UCSD-AML1 (cell line): ENCODE measurements at regions not wholly inside any gene's neighbourhood (a gene's known extent, or its start where the extent isn't known, plus 50 kb on each side); places are given as distances from the start of the nearest gene placed in this dataset.
A peak's percentile ranks its signal among the peaks of the same experiment; 100 is the strongest.

ENCODE experiments used
- DNase-seq: peaks from one replicate; lab custom pipeline; 2025; ENCODE audit not compliant: unreplicated experiment; lab: John Stamatoyannopoulos, UW

DNA sequence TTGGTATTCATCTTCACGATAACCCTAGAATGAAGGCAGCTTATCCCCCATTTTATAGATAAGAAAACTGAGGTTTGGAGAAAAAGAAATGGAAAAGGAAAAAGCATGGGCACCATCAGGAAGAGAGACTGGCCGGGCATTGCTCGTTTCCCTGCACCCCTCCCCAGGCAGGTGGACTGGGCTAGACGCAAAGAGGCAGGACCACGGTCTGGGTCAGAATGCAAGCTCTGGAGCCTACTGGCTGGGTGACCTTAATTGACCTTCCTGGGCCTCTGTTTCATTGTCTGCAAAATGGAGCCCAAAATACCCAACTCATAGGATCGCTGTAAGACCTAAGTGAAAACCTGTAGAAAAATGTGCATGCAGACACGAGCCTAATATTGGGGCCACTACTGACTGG lies 135.3 kb upstream of the GLI2 start:
- DNase-seq, result no peak

DNA sequence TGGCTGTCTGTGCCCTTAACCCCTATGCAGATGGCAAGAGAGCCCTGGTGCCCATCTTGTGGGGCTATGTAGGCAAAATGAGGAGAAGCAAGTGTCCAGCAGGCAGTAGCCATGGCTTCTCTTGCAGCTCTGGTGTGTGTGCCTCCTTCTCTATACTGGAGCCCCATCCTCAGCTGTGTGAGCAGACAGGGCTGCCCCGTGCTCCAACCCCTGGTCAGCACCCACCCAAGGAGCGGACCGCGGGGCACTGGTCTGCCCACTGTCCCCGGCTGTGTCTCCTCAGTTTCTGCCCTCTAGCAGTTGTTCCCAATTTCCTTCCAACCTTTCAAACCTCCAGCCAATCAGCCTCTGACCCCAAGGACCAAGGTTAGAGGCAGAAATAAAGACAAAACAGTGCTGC lies 134.9 kb upstream of the GLI2 start:
- DNase-seq, result no peak

DNA sequence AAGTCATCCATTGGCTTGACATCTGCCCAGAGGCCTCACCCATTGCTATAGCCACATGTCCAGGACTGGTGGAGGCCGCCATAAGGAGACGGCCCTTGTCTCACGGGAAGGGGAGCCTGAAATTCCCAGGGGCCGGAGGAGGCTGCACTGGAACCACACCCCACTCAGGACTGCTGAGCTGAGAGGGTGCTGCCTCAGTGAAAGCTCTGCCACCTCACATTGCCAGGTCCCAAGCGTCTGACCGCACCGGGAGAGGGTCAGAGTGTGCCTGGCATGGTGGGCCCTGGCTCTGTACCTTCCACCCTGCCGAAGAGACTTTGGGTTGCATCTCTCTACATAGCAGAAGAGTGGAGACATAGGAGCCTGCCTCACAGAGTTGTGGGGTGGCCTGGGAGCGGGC lies 134.1 kb upstream of the GLI2 start:
- DNase-seq, result no peak

DNA sequence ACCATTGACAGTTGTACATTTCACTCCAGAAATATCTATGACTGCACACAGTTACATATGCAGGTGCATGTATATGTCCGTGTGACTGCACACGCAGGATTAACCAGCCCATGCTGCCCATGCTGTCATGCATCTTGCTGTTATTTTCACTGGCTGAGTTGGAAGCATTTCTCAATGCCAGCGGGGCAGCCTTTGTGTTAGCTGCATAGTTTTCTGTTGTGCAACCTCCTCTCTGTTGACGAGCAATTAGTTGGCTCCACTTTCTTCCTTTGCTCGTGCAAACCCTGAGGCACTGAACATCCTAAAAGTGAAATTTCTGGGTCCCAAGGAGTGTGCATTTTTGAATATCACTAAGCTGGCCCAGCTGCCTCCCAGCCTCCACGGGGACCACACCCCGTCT lies 133.4 kb upstream of the GLI2 start:
- DNase-seq, result no peak

DNA sequence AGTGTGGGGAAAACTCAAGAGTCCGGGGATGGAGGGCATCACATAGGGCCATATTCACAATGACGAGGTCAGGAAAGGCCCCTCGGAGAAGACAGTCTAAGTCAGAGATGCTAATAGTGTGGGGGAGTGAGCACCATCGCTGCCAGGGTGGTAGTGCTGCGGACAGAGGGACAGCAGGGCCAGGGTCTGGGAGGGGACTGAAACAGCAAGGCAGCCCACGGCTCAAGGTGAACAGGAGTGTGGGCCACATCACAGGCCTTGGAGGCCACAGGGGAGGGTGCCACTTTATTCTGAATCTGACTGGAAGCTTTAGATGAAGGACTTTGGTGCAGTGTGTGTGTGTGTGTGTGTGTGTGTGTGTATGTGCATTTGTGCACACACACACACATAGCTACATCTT lies 130.9 kb upstream of the GLI2 start:
- no peak for DNase-seq

DNA sequence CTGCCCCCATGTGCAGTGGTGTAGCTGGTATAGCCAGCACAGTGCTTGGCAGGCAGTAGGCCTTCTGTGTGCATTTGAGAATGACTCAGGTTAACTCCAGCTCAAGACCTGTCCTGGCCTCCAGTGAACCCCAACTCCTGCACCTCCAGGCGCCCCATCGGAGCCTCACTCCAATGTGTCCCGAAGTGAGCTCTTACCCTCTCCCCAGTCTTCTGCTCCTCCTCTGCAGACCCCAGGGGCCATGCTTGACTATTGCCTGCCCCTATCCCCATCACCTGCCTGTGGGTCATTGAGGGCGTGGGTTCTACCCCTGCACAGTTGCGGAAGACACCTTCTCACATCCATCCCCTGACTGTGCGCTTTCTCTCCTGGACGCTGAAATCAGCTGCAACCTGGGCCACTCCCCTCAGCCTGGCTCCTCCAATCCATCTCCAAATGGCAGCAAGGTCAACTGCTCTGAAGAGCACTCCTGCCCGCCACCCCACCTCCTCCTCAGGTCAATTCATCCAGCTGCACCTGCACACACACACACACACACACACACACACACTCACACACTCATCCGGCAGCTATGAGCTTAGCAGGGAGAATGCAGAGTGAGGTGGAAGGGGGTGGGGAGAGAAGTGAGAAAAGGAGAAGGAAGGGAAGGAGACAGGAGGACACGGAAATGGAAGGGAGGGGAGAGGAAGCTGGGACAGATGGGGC lies 130.3 kb upstream of the GLI2 start:
- DNase-seq, result peak; percentile 60

DNA sequence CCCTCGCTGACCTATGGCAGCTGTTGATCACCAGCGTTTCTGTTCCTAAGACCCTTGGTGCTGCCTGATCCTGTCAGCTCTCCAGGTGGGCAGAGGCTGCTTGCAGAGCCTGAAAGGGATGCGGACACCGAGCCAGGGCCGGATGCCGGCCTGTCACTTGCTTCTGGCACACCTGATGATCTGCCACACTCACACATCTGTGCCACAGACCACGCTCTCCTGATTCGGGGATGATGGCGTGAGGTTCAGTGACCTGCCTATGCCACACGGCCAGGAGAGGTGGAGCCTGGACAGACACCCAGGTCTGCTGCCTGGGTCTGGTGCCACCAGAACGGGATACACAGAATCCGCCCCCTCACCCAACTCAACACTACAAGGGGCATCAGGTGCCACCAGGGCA lies 129.4 kb upstream of the GLI2 start:
- no peak for DNase-seq

DNA sequence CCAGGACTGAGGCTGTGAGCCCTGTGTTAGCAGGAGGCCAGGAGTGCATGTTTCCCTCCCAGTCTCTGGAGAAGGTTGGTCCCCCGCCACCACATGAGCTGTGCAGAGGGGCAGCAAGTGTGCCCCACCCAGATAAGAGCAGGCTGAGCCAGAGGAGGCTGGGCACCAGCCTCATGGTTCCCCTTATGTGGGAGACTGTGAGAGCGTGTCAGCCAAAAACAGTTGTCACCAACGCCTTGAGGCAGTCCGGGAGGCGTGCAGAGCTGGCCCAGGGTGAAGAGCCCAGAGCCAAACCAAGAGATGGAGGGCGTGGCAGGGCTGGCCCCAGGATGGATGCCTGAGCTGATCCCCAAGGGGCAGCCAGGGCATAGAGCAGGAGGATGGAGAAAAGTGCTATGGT lies 128.7 kb upstream of the GLI2 start:
- no peak for DNase-seq

DNA sequence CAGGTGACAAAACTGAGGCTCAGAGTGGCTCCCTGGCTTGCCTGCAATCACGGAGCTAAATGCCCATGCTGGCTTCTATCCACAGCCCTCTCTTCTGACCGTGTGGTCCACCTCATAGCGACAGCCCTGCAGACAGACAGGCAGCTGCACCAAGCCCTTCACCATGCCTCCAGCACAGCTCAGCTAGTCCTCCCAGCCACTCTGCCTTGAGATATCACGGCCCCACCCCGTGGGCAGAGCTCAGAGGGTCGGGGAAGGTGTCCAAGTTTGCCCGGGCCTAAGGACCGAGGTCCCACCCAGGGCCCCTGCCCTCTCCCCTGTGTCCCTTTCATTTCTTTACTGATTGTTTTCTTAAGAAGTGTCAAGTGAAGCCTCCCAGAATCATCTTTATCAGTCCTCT lies 128.2 kb upstream of the GLI2 start:
- no peak for DNase-seq

DNA sequence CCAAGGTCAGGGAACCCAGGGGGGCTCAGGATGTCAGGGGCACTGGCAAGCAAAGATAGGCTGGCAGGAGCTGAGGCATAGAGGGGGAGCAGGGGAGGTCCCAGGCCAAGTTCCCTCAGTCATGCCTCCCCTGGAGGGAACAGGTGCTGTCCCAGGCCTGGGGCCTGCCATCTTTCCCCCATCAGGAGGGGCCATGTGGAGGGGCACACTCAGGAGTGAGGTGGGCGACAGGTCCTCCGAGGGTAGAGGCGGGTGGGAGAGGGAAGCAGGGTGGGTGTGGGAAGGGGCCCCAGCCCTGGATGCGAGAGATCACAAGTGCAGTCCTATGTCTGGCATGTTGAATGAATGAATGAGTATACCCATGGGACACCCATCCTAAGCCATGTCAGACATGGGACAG lies 127.7 kb upstream of the GLI2 start:
- DNase-seq, result no peak

DNA sequence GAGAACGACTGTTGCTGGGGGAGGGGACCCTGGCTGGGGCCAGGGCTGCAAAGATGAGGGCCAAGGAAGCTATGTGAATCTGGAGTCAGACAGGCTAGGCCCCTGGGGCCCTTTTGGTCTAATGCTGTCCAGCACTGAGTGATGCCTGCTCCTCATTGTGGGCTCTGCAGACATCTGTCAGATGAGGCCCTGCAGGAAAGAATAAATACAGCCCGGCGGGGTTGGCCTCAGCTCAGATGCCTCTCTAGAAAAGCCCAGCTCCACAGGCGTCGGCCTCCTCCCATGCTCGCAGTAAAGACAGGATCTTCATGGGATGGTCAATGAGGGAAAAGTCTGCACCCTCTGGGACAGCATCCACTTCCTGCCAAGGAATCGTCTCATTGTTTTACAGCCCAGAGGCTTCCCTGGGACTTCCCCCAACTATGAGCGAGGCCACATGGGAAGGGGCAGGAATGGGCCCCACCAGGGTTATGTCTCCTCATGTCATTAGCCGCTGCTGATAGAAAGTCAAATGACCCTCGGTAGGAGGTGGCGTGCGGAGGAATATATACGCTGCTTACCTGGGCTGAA lies 125.8 kb upstream of the GLI2 start:
- no peak for DNase-seq

DNA sequence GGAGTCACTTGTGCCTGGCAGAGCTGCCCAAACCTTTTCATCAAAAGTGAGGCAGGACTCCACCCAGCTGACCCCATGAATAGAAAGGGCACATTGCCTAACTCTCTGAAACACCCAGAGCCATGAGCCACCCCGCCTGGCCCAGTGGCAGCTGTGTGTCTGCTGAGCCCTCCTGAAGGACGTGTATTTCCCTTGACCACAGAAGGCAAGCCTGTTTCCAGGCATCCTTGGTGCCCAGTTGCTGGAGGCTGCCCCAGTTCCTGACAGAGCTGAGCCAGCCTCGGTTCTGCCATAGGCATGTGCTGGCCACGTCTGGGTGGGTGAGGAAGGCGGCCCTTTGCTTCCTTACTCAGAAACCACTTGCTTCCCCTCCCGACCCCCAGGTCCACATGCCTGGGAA lies 124.7 kb upstream of the GLI2 start:
- DNase-seq, result no peak

DNA sequence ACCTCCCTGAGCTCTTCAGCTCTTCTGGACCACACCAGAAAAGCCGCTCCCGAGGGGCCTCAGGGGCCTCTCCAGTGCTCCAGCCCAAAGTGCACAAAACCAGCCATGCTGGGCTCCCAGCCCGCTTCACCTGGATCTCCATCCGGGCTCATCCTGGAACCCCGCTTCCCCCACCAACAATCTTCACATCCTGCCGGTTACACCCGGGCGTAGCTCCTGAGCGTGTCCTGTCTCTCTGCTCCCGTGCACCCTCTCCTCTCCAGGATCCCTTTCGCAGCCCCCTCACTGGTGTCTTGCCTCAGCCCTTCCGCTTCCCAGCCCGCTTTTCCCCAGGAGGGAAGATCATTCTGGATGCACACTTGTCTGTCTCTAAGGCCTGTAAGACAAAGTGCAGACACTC lies 123.7 kb upstream of the GLI2 start:
- no peak for DNase-seq

DNA sequence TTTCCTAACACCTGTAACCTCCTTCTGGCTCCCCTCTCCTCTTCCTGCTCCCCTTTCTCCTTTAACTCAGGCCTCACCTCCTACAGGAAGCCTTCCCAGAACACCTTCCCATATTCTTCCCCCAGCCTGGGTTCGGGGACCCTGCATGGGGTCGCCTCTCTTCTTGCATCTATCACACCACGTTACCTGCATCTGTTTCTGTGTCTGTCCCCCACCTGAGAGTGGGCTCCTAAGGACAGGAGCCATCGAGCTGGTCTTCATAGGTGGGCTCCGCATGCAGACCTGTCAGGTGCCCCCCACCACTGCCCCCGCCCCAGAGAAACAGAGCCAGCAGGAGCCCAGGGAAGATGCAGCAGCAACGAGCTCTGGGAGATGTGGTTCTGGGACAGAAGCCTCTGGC lies 123.2 kb upstream of the GLI2 start:
- no peak for DNase-seq

DNA sequence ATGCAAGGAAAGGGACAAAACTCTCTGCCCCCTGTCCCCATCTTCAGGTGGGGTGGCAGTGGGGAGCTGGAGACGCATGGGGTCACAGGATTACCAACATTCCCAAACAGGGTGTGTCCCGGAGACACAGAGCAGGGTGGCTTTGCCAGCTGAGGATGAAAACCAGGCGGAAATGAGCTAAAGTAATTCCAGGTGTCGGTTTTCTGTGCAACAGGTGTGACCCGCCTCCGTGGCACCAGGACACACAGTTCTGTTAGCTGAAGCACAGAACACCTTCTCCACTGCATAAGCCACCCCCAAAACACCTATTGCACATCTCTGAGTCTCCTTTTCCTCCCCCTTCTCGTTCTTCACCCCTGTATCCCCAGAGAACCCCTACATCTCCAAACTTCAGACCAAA lies 122.7 kb upstream of the GLI2 start:
- DNase-seq, result no peak

DNA sequence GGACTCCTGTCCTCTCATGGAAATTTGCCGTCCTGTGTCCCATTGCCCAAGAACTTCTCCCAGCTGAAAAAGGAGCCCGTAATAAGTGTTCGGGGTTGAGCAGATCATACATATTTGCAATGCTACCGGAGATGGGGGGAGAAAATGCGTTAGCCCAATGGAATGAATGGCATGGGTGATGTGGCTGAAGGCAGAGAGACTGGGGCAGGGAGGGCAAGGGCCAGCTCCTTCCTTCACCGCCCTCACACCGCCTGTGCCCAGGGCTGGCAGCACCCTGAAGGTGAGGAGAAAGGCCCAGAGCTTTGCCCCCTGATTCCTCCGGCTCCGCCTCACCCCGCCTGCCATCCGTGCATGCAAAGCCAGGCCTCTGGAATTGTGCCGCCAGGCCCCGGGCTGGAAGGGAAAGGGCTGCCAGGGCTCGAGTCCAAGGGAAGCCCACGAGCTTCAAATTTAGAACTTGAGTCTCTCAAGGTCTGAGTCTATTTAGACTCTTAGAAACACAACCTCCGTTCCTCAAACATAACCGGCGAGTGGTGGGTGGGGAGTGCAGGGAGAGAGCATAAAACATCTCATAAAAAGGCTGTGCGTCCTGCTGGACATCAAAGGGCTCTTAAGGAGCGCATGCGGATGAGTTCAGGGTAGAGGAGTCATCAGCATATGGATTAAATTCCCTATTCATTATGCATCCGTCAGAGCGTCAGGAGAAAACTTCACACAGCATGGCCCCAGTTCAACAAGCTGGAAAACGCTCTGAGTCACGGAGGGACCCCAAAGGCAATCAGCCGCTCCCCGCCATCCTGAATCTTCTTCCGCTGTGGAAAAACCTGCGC lies 121.7 kb upstream of the GLI2 start:
- DNase-seq, result no peak

DNA sequence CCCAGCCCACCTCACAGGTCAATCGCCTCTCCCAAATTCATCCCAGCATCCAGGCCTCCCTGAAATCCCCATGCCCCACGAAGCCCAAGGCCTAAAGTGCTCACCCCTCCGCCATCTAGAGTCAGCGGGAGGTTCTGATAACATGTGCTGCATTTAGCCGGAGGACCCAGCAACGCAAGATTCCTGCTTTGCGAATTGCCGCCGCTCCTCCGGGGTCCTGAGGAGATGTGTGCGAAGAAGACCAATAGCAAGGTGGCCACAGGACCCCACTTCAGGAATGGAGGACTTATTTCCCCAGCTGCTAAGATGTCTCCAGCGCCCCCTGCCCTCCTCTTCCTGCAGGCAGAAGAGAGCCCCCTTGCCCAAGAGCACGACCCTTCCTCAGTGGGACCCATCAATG lies 120.8 kb upstream of the GLI2 start:
- no peak for DNase-seq

DNA sequence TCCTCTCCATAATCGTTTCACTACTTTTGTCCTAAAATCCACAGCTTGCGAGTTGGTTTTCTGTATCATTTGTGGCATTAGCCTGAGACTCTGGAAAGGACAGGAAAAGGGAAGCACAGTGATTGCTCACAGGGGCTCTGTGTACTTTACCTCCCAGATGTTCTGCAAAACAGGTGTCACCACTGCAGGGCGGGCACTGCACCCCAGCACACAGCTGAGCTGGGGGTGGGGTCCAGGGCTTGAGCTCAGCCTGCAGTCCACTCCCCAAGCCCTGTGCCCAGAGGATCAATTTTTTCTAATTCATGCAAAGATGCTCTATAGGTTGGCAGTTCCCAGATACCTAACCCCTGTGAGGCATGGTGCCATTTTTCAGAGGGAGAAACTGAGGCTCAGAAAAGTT lies 119.4 kb upstream of the GLI2 start:
- DNase-seq, result no peak

DNA sequence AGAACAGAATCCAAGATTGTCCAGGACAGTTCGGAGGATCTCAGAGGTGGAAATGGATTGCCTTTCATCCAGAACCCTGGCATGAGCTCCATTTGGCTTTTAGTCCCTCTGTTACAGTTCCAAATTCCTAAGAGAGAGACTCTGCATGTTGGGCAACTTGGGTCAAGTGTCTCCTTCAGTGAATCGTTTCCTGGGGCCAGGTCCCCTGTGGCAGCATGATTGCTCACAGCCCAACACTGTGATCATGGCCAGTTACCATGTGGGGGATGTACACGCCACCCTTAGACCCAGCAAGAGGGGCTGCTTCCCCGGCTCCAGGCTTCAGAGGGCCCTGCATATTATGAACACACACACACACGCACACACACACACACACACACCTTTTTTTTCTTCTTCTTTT lies 118.6 kb upstream of the GLI2 start:
- DNase-seq, result no peak

DNA sequence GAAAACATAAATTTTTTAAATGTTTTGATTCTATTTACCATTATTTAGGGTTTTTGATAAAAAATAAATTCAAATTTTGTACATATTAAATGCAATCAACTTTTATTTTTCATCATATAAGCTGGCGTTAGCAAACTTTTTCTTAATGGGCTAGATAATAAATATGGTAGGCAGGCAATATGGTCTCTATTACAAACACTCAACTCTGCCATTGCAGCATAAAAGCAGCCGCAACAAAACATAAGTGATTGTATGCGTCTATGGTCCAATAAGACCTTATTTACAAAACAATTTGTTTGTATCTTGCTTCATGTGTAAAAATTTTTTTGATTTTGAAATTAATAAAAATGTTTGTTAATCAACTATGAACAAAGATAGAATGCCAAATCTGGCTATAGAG lies 116.8 kb upstream of the GLI2 start:
- no peak for DNase-seq

DNA sequence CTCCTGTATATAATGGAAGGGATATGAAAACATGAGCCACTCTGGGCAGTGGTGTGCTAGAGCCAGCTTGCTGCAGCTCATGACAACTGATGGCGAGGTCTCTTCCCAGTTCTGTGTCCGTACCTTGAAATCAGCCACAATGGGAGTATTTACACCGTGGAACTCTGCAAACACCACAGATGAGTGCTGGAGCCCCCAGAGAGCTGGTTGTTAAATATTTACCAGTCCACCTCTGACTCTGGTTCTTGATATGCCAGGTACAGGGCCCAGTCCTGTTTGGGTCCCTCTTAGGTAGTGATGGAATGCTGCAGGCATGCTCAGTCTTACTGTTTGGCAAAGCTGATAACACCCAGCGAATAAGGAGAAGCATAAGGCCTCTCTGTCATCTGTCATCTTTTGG lies 116.1 kb upstream of the GLI2 start:
- no peak for DNase-seq

DNA sequence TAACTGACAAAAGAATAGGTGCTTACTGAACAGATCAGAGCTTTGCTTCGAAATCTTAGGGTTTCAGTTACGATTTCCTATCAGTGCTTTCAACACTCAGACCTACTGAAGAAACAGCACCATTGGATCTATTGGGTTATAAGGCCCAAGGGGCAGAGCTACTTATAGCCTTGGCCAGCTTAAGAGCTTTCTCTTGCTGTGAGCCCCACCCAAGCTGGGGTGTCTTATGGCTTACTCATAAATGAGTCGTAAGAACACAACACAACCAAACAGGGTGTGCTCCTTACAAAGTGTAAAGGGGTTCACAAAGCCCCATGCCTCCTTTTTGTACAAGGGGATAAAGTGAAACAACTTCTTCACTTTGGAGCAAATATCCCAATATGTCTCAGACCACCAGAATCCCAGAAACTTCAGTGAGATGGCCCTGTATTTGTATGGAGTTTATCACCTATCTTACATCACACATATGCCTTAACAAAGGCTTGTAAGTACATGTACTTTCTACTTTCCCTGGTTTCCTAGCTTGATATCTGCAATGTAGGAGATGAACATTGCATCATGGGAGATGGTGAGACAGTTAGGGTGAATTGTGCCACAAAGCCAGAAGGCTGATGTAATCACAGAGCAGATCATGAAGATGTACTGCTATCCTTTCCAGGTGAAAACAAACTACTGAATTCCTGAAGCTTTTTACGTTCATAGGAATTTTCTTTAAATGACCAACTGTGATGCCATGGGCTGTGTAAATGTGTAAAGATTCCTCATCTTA lies 115.5 kb upstream of the GLI2 start:
- no peak for DNase-seq
